ENCODE measurements at regions not wholly inside any gene's neighbourhood (a gene's known extent, or its start where the extent isn't known, plus 50 kb on each side); places are given as distances from the start of the nearest gene placed in this dataset.
"Not testable (repeated sequence)": the region's sequence is repeated elsewhere in the genome, so short reads cannot be mapped to it uniquely, and the experiment has no call there.

DNA sequence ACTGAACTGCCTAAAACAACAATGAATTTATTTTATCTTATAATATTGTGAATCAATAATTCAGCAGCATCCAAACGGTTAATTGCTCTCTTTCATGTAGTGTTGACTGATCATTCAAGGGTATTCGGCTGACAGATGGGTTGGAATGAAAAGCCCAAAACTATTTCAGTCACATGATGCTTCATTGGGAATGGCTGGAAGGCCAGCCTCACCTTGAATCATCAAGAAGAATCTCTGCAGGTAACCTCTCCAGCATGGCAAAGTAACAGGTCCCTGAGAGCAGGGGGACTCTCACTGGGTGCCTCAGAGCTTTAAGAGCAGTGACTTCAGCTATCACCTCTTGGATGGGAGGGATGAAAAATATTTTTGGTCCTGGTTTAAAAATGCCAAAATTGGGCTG, 1395.7 kb downstream of the OLFM4 start:
- CTCF ChIA-PET: no interaction called here
- POLR2A ChIA-PET: no interaction called here
- Histone ChIP-seq H3K4me3 (ENCODE audit: control extremely low read depth in 1 of 5, extremely low read depth in 1 of 5, insufficient read depth in 1 of 5, low read depth in 2 of 5, low read length in 4 of 5) (no peak overlapping the region), H3K4me2 (replicated peaks; ENCODE audit: low read depth, low read length, poor library complexity, severe bottlenecking) (no peak overlapping the region), H3K27me3 (replicated peaks in 1 of 4; ENCODE audit: control extremely low read depth in 1 of 4, control insufficient read depth in 3 of 4, insufficient read depth in 4 of 4, low read length in 3 of 4) (no peaks in the 10 kb centered on the region), H2AFZ (ENCODE audit: insufficient read depth, low read depth, low read length, poor library complexity, severe bottlenecking) (no peak overlapping the region), H3K36me3 (replicated peaks in 1 of 2; ENCODE audit: control extremely low read depth in 1 of 2, control insufficient read depth in 1 of 2, extremely low read depth in 1 of 2, insufficient read depth in 2 of 2, low read length in 1 of 2) (no peaks in the 10 kb centered on the region), H3K4me1 (ENCODE audit: control insufficient read depth in 2 of 2, insufficient read depth in 2 of 2, low read length in 2 of 2) (no peaks in the 10 kb centered on the region), H3K9me3 (ENCODE audit: control extremely low read depth in 1 of 3, control insufficient read depth in 2 of 3, insufficient read depth in 1 of 3, low read length in 2 of 3) (peaks cover 0 to 4% (median 0%) of the 10 kb centered on the region in 3 donors), H3K79me2 (ENCODE audit: control insufficient read depth, insufficient read depth, low read length) (no peaks in the 10 kb centered on the region), H4K20me1 (ENCODE audit: control insufficient read depth, insufficient read depth, low read length, poor library complexity, severe bottlenecking) (no peaks in the 10 kb centered on the region), H3K9ac (ENCODE audit: low read length) (no peak overlapping the region), H3K27ac (ENCODE audit: low read length in 2 of 2) (no peak overlapping the region)
- H3K4me1 Mint-ChIP-seq: no peaks in the 10 kb centered on the region
- H3K9me3 Mint-ChIP-seq (ENCODE audit: insufficient read depth): peaks cover 2% of the 10 kb centered on the region
- DNase-seq (no peak), ATAC-seq (ENCODE audit: low read depth) (no peak)
- no peak for TF ChIP-seq EZH2 (IDR thresholded peaks at IDR 0.05; ENCODE audit: borderline replicate concordance, insufficient read depth, low read depth, low read length, poor library complexity, severe bottlenecking)
- TF ChIP-seq, protein P1, sequence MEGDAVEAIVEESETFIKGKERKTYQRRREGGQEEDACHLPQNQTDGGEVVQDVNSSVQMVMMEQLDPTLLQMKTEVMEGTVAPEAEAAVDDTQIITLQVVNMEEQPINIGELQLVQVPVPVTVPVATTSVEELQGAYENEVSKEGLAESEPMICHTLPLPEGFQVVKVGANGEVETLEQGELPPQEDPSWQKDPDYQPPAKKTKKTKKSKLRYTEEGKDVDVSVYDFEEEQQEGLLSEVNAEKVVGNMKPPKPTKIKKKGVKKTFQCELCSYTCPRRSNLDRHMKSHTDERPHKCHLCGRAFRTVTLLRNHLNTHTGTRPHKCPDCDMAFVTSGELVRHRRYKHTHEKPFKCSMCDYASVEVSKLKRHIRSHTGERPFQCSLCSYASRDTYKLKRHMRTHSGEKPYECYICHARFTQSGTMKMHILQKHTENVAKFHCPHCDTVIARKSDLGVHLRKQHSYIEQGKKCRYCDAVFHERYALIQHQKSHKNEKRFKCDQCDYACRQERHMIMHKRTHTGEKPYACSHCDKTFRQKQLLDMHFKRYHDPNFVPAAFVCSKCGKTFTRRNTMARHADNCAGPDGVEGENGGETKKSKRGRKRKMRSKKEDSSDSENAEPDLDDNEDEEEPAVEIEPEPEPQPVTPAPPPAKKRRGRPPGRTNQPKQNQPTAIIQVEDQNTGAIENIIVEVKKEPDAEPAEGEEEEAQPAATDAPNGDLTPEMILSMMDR (IDR thresholded peaks at IDR 0.05): no peak
- no peaks in the 10 kb centered on the region for H3K27me3 Mint-ChIP-seq
- 80% methylated on average over 2 of the region's 2 CpGs for WGBS (ENCODE audit: insufficient coverage)
- intact Hi-C loops (cut with micrococcal nuclease): no loop called here
- H3K4me3 Mint-ChIP-seq: no peak overlapping the region
- no peak overlapping the region for H3K27ac Mint-ChIP-seq

DNA sequence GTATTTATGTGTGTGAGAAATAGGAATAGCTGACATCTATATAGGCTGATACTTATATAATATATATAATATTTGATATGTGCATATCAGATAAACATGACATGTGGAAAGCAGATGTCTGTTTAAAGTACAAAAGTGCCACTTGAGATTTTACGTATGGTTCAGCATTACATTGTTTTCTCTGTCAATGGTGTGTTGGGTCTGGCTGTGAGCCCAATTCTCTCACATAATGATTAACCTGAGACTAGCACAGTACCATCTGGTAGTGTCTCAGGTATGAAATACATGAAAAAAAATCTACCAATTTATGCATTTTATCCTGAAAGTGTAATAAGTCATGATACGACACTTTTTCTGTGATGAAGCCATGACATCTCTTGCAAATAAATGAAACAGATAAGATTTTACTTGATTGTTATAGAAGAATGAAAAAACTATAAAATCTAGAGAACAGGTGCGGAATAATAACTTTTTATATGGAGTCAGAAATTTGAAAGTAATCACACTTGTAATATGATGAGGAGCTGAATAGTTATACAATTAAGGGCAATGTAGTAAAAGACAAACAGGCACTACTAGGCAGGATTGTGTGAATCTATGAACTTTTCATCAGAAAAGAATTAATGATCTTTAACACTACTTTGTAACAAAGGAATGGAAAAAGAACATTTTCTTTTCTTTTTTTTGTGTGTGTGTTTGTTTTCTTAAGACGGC, 1405.0 kb downstream of the OLFM4 start:
- TF ChIP-seq, protein P1 (IDR thresholded peaks at IDR 0.05): no peak
- no peak for TF ChIP-seq EZH2 (IDR thresholded peaks at IDR 0.05; ENCODE audit: borderline replicate concordance, insufficient read depth, low read depth, low read length, poor library complexity, severe bottlenecking)
- Mint-ChIP-seq H3K27ac (no peak overlapping the region), H3K4me3 (no peak overlapping the region), H3K27me3 (no peaks in the 10 kb centered on the region), H3K4me1 (no peaks in the 10 kb centered on the region), H3K9me3 (ENCODE audit: insufficient read depth) (peaks cover 9% of the 10 kb centered on the region)
- Histone ChIP-seq H3K79me2 (ENCODE audit: control insufficient read depth, insufficient read depth, low read length) (no peaks in the 10 kb centered on the region), H3K9ac (ENCODE audit: low read length) (no peak overlapping the region), H3K36me3 (replicated peaks in 1 of 2; ENCODE audit: control extremely low read depth in 1 of 2, control insufficient read depth in 1 of 2, extremely low read depth in 1 of 2, insufficient read depth in 2 of 2, low read length in 1 of 2) (no peaks in the 10 kb centered on the region), H3K9me3 (ENCODE audit: control extremely low read depth in 1 of 3, control insufficient read depth in 2 of 3, insufficient read depth in 1 of 3, low read length in 2 of 3) (no peaks in the 10 kb centered on the region), H4K20me1 (ENCODE audit: control insufficient read depth, insufficient read depth, low read length, poor library complexity, severe bottlenecking) (no peaks in the 10 kb centered on the region), H3K27ac (ENCODE audit: low read length in 2 of 2) (no peak overlapping the region), H3K4me1 (ENCODE audit: control insufficient read depth in 2 of 2, insufficient read depth in 2 of 2, low read length in 2 of 2) (no peaks in the 10 kb centered on the region), H2AFZ (ENCODE audit: insufficient read depth, low read depth, low read length, poor library complexity, severe bottlenecking) (no peak overlapping the region), H3K4me2 (replicated peaks; ENCODE audit: low read depth, low read length, poor library complexity, severe bottlenecking) (no peak overlapping the region), H3K4me3 (ENCODE audit: control extremely low read depth in 1 of 5, extremely low read depth in 1 of 5, insufficient read depth in 1 of 5, low read depth in 2 of 5, low read length in 4 of 5) (no peak overlapping the region), H3K27me3 (replicated peaks in 1 of 4; ENCODE audit: control extremely low read depth in 1 of 4, control insufficient read depth in 3 of 4, insufficient read depth in 4 of 4, low read length in 3 of 4) (no peaks in the 10 kb centered on the region)
- ChIA-PET CTCF (no interaction called here), POLR2A (no interaction called here)
- intact Hi-C loops (cut with micrococcal nuclease): no loop called here
- DNase-seq (no peak), ATAC-seq (ENCODE audit: low read depth) (no peak)
- WGBS (ENCODE audit: insufficient coverage): no CpG with 5 or more reads among the region's 4 CpGs

DNA sequence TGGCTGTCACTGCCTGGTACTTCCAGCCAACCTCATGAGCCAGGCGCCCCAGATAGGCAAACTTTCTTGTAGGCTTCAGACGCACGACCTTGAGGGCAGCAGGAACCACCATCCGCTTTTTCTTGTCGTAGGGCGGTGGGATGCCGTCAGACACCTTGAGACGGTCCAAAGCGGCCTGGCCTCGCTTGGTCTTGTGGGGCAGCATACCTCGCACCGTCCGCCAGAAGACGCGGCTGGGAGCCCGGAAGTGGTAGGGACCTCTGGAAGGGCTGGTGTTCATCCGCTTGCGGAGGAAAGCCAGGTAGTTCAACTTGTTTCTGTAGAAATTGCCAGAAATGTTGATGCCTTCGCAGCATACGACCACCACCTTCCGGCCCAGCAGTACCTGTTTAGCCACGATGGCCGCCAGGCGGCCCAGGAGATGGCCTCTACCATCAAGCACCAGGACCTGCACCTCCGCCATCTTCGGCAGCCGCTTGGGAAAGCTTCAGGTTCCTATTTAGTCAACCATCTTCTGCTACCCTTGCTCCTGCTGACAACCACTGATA, 1412.3 kb downstream of the OLFM4 start:
- ATAC-seq (ENCODE audit: low read depth); H3K27me3 Mint-ChIP-seq; intact Hi-C loops (cut with micrococcal nuclease); H3K4me3 ChIP-seq (ENCODE audit: control extremely low read depth in 1 of 5, extremely low read depth in 1 of 5, insufficient read depth in 1 of 5, low read depth in 2 of 5, low read length in 4 of 5); DNase-seq; H3K4me3 Mint-ChIP-seq; CTCF ChIA-PET; POLR2A ChIA-PET; H3K36me3 ChIP-seq (replicated peaks in 1 of 2; ENCODE audit: control extremely low read depth in 1 of 2, control insufficient read depth in 1 of 2, extremely low read depth in 1 of 2, insufficient read depth in 2 of 2, low read length in 1 of 2); H4K20me1 ChIP-seq (ENCODE audit: control insufficient read depth, insufficient read depth, low read length, poor library complexity, severe bottlenecking); H3K4me1 Mint-ChIP-seq; H3K9ac ChIP-seq (ENCODE audit: low read length); H3K27ac ChIP-seq (ENCODE audit: low read length in 2 of 2); H3K9me3 ChIP-seq (ENCODE audit: control extremely low read depth in 1 of 3, control insufficient read depth in 2 of 3, insufficient read depth in 1 of 3, low read length in 2 of 3); H3K27me3 ChIP-seq (replicated peaks in 1 of 4; ENCODE audit: control extremely low read depth in 1 of 4, control insufficient read depth in 3 of 4, insufficient read depth in 4 of 4, low read length in 3 of 4); H3K27ac Mint-ChIP-seq; H2AFZ ChIP-seq (ENCODE audit: insufficient read depth, low read depth, low read length, poor library complexity, severe bottlenecking); H3K4me1 ChIP-seq (ENCODE audit: control insufficient read depth in 2 of 2, insufficient read depth in 2 of 2, low read length in 2 of 2); H3K9me3 Mint-ChIP-seq (ENCODE audit: insufficient read depth); H3K4me2 ChIP-seq (replicated peaks; ENCODE audit: low read depth, low read length, poor library complexity, severe bottlenecking); H3K79me2 ChIP-seq (ENCODE audit: control insufficient read depth, insufficient read depth, low read length): not testable (repeated sequence)
- 99% methylated on average over 23 of the region's 27 CpGs for WGBS (ENCODE audit: insufficient coverage)

Data from B cell (primary cell).